OCI-LY7 (cell line): ENCODE measurements at regions not wholly inside any gene's neighbourhood (a gene's known extent, or its start where the extent isn't known, plus 50 kb on each side); places are given as distances from the start of the nearest gene placed in this dataset.

Experiments
- BruUV-seq: library from RNA; stranded (reverse); fragments of 400-500 nt; replicated peaks from 2 replicates; lab custom pipeline; 2021; lab: Mats Ljungman, UMichigan
- CTCF ChIA-PET: fragments of 300-600 bp; sonication (Branson Sonifier 250); formaldehyde crosslinking; loops from one replicate; lab custom pipeline; 2022; ENCODE audit warnings: antibody characterized with exemption; ENCODE audit not compliant: unreplicated experiment; lab: Charles Lee
- POLR2A ChIA-PET: fragments of 300-600 bp; sonication (Branson Sonifier 250); formaldehyde crosslinking; loops from one replicate; lab custom pipeline; 2022; ENCODE audit warnings: antibody characterized with exemption; lab: Charles Lee
- DNase-seq: peaks from one replicate; pipeline ENCODE4 v3.0.0-alpha.2; 2015; ENCODE audit warnings: low spot score
- H2AFZ ChIP-seq: fragments of 200-600 bp; sonication (generic), shearing (Covaris generic); 2 replicates; pipeline ENCODE4 v1.6.1; 2014; ENCODE audit warnings: mild to moderate bottlenecking, antibody characterized with exemption, low read length, moderate library complexity
- H3K27ac ChIP-seq: fragments of 200-600 bp; sonication (generic); 2 replicates; pipeline ENCODE4 v1.5.1; 2014; ENCODE audit warnings: mixed run types, low read depth, mild to moderate bottlenecking, moderate library complexity, low read length, inconsistent platforms; ENCODE audit not compliant: poor library complexity, severe bottlenecking
- H3K36me3 ChIP-seq: fragments of 200-600 bp; sonication (generic); 2 replicates; pipeline ENCODE4 v1.6.1; 2014; ENCODE audit warnings: mild to moderate bottlenecking, antibody characterized with exemption, low read length, moderate library complexity, mixed read lengths; ENCODE audit not compliant: insufficient read depth
- H3K4me1 ChIP-seq: fragments of 200-600 bp; sonication (generic); 2 replicates; pipeline ENCODE4 v1.5.1; 2014; ENCODE audit warnings: mild to moderate bottlenecking, low read length; ENCODE audit not compliant: insufficient read depth, poor library complexity, severe bottlenecking
- H3K4me2 ChIP-seq: fragments of 200-600 bp; sonication (generic); 2 replicates; pipeline ENCODE4 v1.6.1; 2014; ENCODE audit warnings: mild to moderate bottlenecking, low read length
- H3K4me3 ChIP-seq: fragments of 200-600 bp; sonication (generic); 2 replicates; pipeline ENCODE4 v1.5.1; 2014; ENCODE audit warnings: mild to moderate bottlenecking, low read depth, low read length; ENCODE audit not compliant: poor library complexity, severe bottlenecking
- H3K79me2 ChIP-seq: fragments of 200-600 bp; sonication (generic); 2 replicates; pipeline ENCODE4 v1.6.1; 2016; ENCODE audit warnings: low read depth, mild to moderate bottlenecking, low read length, moderate library complexity, mixed read lengths; ENCODE audit not compliant: insufficient read depth
- H3K9me2 ChIP-seq: fragments of 200-600 bp; sonication (generic); 2 replicates; pipeline ENCODE4 v1.6.1; 2016; ENCODE audit warnings: mild to moderate bottlenecking, low read length, mixed read lengths; ENCODE audit not compliant: insufficient read depth
- H3K9me3 ChIP-seq: fragments of 200-600 bp; sonication (generic); 2 replicates; pipeline ENCODE4 v1.6.1; 2014; ENCODE audit warnings: mild to moderate bottlenecking, mixed run types, low read length, mixed read lengths
- H4K20me1 ChIP-seq: fragments of 200-600 bp; sonication (generic); 2 replicates; pipeline ENCODE4 v1.6.1; 2014; ENCODE audit warnings: mild to moderate bottlenecking, antibody characterized with exemption, low read length, moderate library complexity, mixed read lengths; ENCODE audit not compliant: insufficient read depth
- EZH2phosphoT487 ChIP-seq: fragments of 200-600 bp; sonication (generic); IDR thresholded peaks from 2 replicates; pipeline ENCODE4 v1.6.1; 2018; ENCODE audit warnings: low read depth, borderline replicate concordance, mild to moderate bottlenecking, mixed run types, antibody characterized with exemption, low read length, moderate library complexity, mixed read lengths
- intact Hi-C: fragments of 100-400 bp; cut with micrococcal nuclease; formaldehyde crosslinking; loops from one replicate; pipeline ENCODE4 v1.10.0; 2022; ENCODE audit not compliant: unreplicated experiment
- TF ChIP-seq, protein P1 (sequence below): fragments of 200-600 bp; sonication (generic); conservative IDR thresholded peaks from 2 replicates; pipeline ENCODE4 v1.5.1; 2014; ENCODE audit warnings: mild to moderate bottlenecking, antibody characterized with exemption, low read length, moderate library complexity, mixed read lengths

DNA sequence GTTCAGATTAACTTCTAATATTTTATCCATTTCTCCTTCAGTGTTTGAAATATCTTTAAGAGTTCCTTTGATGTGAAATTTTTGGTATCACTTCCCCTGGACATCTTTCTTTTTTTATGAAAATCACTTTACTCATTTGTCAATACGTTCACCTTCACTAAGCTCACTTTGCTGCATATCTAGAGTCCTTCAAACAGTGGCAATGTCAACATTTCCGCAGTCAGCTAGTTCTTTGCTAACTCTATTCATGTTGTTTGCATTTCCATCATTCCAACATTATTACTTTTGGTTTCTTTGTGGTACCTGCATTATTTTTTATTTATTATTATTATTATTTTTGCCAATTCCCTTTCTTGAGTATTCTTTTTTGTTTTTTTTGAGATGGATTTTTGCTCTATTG lies 203.0 kb downstream of the GPAT3 start:
- H3K4me2 ChIP-seq = no peak overlapping the region
- no peaks in the 10 kb centered on the region for H3K4me1 ChIP-seq
- no peak overlapping the region for H2AFZ ChIP-seq
- H3K27ac ChIP-seq = no peak overlapping the region
- intact Hi-C loops = no loop called here
- H4K20me1 ChIP-seq = no peaks in the 10 kb centered on the region
- no peaks in the 10 kb centered on the region for H3K9me3 ChIP-seq
- no peak for DNase-seq
- no peak overlapping the region for H3K4me3 ChIP-seq
- no peaks in the 10 kb centered on the region for H3K36me3 ChIP-seq
- H3K79me2 ChIP-seq = no peaks in the 10 kb centered on the region
- ChIA-PET CTCF (no interaction called here), POLR2A (no interaction called here)
- BruUV-seq = no TSS peak
- TF ChIP-seq EZH2phosphoT487 = no peak
- TF ChIP-seq, protein P1, sequence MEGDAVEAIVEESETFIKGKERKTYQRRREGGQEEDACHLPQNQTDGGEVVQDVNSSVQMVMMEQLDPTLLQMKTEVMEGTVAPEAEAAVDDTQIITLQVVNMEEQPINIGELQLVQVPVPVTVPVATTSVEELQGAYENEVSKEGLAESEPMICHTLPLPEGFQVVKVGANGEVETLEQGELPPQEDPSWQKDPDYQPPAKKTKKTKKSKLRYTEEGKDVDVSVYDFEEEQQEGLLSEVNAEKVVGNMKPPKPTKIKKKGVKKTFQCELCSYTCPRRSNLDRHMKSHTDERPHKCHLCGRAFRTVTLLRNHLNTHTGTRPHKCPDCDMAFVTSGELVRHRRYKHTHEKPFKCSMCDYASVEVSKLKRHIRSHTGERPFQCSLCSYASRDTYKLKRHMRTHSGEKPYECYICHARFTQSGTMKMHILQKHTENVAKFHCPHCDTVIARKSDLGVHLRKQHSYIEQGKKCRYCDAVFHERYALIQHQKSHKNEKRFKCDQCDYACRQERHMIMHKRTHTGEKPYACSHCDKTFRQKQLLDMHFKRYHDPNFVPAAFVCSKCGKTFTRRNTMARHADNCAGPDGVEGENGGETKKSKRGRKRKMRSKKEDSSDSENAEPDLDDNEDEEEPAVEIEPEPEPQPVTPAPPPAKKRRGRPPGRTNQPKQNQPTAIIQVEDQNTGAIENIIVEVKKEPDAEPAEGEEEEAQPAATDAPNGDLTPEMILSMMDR = no peak
- no peaks in the 10 kb centered on the region for H3K9me2 ChIP-seq

DNA sequence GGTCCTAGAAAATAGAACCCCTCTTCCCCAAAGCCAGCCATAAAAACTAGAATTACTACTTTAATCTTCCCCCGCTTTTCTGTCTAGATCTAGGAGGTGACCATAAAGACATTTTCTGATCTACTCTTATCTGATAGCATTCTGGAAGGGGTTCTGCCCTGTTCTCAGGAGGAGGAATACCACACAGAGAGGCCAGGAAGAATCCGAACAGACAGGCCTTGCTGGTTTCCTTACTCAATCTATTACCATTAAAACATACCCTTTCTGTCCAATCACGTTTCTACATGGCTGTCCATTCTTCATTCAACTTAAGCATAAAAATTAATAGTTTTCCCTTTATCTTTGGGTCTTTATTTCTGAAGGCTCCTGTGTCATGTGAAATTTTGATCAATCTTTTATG lies 198.7 kb downstream of the GPAT3 start:
- ChIA-PET CTCF (no interaction called here), POLR2A (no interaction called here)
- Histone ChIP-seq H3K4me3 (no peak overlapping the region), H3K27ac (no peak overlapping the region), H3K36me3 (no peaks in the 10 kb centered on the region), H3K9me3 (no peaks in the 10 kb centered on the region), H4K20me1 (no peaks in the 10 kb centered on the region), H3K79me2 (no peaks in the 10 kb centered on the region), H3K4me2 (no peak overlapping the region), H3K9me2 (no peaks in the 10 kb centered on the region), H3K4me1 (no peaks in the 10 kb centered on the region), H2AFZ (no peak overlapping the region)
- no TSS peak for BruUV-seq
- intact Hi-C loops = no loop called here
- no peak for TF ChIP-seq EZH2phosphoT487
- TF ChIP-seq, protein P1 = no peak
- no peak for DNase-seq

DNA sequence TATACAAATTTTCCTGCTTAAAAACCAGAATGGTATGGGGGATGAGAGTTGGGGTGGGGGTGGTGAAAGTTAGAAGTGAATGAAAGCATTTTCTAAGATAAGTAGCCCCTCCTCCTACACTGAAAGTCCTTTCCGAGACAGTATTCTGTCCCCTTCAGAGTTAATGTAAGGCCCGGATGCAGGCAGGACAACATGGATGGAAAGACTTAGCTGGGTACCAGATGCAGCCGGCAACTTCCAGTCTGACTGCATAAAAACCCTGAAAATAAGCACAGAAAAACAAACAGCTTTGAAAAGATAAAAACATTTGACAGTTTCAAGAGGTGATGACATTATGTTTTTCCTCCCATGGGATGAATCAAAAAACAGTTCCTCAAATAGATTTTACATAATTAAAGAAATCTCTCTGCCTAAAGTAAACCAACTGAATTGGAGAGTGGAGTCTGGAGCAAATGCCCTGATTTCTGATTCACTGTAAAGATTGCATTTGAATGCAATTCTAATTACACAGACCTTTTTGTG lies 196.3 kb downstream of the GPAT3 start:
- intact Hi-C loops = no loop called here
- no peaks in the 10 kb centered on the region for H3K9me2 ChIP-seq
- TF ChIP-seq, protein P1 = no peak
- no peak for TF ChIP-seq EZH2phosphoT487
- no peak for DNase-seq
- H3K4me1 ChIP-seq = no peaks in the 10 kb centered on the region
- H4K20me1 ChIP-seq = no peaks in the 10 kb centered on the region
- H3K4me3 ChIP-seq = no peak overlapping the region
- BruUV-seq = no TSS peak
- no peaks in the 10 kb centered on the region for H3K36me3 ChIP-seq
- H3K4me2 ChIP-seq = no peak overlapping the region
- no peaks in the 10 kb centered on the region for H3K9me3 ChIP-seq
- no peak overlapping the region for H2AFZ ChIP-seq
- no peak overlapping the region for H3K27ac ChIP-seq
- no peaks in the 10 kb centered on the region for H3K79me2 ChIP-seq
- ChIA-PET POLR2A (no interaction called here), CTCF (no interaction called here)
